NCI-H345 treated with DMSO at 0.1 percent for 48 hours (cell line): ENCODE measurements at regions not wholly inside any gene's neighbourhood (a gene's known extent, or its start where the extent isn't known, plus 50 kb on each side); places are given as distances from the start of the nearest gene placed in this dataset.
"Not testable (repeated sequence)": the region's sequence is repeated elsewhere in the genome, so short reads cannot be mapped to it uniquely, and the experiment has no call there.

Source experiments
- DNase-seq: peaks from one replicate; lab custom pipeline; 2025; ENCODE audit not compliant: unreplicated experiment; lab: John Stamatoyannopoulos, UW

DNA sequence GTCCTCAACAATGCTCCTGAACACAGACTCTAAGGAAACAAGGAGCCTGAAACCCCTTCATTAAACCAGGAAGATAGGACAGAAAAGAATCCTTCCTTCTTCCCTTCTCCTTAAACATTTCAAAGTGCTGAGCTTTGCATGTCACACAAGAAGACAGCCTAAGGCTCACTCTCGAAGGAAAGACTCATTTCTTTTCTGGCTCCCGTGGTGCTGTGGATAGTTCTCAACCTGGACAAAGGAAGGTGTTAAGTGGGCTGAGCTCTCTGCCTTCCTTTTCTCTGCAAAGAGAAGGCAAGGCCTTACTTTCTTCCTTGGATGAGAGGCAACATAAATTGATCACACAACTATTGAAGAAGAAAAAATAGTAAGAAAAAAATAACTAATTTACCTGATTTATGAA is 452.4 kb upstream of the DDI1 start:
- no peak for DNase-seq

GRCh38 chr11:103584720-103585119 is 451.7 kb upstream of the DDI1 start:
- DNase-seq, result no peak

DNA sequence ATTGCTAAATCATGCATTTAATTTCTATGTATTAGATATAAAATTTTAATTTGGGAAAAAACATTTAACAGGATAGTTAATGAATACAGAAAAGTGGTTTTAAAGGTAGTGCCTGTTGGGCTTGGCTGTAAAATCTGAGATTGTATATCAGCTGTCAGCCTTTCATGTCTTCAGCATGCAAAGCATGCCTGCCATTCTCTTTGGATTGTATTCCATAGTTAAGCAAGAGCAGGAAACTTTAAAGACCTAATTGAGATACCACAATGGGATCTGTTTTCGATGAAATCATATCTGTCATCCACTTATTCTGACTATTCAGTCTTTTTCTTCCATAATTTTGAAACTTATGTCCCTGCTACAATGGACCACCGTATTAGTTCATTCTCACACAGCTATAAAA is 451.0 kb upstream of the DDI1 start:
- no peak for DNase-seq

DNA sequence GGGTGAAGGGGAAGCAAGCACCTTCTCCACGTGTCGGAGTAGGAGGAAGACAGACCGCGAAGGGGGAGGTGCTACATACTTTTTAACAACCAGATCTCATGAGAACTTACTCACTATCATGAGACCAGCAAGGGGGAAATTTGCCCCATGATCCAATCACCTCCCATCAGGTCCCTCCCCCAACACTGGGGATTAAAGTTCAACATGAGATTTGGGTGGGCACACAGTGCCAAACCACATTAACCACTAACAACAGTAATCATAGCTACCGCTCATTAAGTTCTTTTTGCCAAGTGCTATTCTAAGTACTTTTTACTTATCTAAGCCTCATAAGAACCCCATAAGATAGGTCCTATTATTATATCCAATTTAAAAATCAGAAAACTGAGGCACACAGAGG is 450.5 kb upstream of the DDI1 start:
- no peak for DNase-seq

GRCh38 chr11:103586756-103587155 is 449.7 kb upstream of the DDI1 start:
- DNase-seq, result no peak

GRCh38 chr11:103587901-103588788 is 448.3 kb upstream of the DDI1 start:
- peak; percentile 15 for DNase-seq

DNA sequence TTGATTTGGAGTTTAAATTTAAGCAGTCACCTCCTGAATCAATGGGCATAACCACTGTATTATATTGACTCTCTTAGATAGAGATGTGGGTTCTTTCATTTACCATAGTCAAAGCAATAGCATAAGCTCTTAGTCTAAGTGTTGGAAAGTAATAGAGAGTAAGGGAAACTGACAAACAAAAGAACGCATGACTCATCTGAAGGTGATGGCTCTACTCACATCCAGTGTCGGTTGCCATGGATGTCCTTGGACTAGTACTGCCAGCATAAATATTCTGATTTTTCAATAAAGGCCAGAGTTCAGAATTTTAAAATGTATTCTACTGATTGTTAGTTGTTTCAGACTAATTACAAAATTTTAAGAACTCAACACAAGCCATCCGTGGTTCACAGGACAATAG is 444.9 kb upstream of the DDI1 start:
- no peak for DNase-seq

DNA sequence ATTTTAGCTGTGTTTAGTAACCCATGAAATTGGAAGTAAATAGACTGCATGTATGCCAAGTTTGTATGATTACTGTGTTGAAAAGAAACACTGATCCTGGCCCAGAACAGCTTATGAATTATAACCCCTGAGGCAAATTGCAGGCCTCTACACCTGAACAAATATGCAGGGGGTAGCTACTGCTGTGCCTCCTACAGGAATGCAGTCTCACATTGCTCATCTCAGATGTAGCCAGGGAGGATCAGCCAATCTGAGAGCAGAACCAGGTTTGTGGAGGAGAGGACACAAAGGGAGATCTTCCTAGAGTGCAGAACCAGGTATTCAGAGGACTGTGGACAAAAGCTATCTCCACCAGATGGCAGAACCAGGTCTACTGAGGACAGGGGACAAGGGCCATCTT is 442.2 kb upstream of the DDI1 start:
- DNase-seq, result no peak

GRCh38 chr11:103596315-103596714 is 440.1 kb upstream of the DDI1 start:
- DNase-seq, result no peak

DNA sequence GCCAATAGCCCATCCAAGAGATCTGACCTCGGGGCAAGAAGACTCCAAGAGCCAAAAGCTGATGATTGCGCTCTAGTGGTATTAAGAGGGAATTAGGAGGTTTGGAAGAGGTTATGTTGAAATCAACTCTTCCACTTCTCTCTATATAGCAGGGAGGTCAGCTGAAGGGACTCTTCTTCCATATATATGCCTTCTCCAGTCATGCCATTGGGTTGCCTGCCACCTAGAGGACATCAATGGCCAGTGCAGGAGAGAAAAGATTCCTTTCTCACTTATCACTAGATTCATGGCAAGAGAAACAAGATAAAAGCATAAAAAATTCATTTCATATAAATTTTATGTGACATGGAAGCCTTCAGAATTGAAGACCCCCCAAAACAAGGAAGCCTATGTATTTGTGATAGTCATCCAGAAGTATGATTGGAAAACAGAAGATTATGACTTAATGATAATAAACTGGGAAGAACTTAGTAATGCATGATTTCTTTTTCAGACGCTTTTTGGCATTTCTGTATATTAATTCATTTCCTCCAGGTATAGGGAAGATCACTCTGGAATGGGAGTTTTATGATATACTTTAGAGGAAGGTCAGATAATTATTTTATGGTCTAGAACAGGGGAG is 435.1 kb upstream of the DDI1 start:
- peak; percentile 33 for DNase-seq

- no peak for DNase-seq
Observed at GRCh38 chr11:103602840-103603239, 433.6 kb upstream of the DDI1 start.

GRCh38 chr11:103604310-103604709 is 432.1 kb upstream of the DDI1 start:
- no peak for DNase-seq

GRCh38 chr11:103608566-103608965 is 427.9 kb upstream of the DDI1 start:
- DNase-seq, result no peak

DNA sequence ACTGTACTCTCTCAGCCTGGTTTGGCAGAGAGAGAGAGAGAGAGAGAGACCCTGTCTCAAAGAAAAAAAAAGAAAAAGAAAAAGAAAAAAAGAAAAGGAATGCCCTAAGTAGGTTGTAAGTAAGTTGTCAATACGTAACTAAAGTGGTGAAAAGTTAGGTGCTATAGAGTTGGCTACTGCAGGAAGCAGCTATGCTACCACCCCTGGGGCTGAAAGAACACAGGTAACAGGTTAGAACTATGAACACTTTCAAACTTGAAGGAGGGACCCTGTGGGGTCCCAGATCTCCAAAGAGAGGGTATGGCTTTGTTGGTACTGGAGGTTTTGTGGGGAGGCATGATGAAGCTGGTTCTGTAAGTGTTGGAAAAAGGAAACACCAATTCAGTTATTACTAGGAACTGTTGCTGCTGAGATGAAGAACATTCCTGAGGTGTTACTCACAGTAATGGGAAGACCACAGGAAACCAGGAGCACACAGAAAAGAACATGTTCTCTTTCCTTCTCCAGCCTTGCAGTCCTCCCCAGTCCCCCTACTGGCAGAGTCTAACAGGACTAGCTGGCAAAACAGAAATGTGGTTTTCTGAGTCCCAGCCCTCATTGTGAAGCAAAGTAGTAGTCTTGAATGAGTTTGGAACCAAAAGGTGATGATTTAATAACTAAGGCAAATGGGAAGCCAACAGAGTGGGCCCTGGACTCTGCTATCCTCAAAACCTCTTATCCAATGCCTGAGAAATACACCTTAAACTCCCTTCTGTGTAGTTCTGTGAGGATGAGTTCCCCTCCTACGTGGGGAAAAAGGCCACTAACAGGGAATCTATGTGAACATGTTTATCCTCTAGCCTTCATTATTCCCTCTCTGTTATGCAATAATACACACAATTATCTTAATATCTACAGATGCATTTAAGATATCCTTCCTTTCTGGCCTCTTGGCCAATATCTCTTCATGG is 427.0 kb upstream of the DDI1 start:
- DNase-seq, result no peak

- no peak for DNase-seq
Observed at GRCh38 chr11:103610435-103610834, 426.0 kb upstream of the DDI1 start.

DNA sequence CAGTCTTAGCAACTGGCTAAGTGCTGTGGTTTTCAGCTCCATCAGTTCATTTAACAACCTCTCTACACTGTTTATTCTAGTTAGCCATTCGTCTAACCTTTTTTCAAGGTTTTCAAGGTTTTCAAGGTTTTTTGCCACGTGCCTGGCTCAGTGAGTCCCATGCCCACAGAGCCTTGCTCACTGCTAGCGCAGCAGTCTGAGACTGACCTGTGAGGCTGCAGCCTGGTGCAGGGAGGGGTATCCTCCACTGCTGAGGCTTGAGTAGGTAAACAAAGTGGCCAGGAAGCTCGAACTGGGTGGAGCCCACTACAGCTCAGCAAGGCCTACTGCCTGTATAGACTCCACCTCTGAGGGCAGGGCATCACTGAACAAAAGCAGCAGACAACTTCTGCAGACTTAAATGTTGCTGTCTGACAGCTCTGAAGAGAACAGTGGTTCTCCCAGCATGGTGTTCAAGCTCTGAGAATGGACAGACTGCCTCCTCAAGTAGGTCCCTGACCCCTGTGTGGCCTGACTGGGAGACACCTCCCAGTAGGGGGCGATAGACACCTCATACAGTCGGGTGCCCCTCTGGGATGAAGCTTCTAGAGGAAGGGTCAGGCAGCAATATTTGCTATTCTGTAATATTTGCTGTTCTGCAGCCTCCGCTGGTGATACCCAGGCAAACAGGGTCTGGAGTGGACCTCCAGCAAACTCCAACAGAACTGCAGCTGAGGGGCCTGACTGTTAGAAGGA is 424.7 kb upstream of the DDI1 start:
- not testable (repeated sequence) for DNase-seq

- DNase-seq, result not testable (repeated sequence)
Observed at GRCh38 chr11:103612451-103612850, 424.0 kb upstream of the DDI1 start.

DNA sequence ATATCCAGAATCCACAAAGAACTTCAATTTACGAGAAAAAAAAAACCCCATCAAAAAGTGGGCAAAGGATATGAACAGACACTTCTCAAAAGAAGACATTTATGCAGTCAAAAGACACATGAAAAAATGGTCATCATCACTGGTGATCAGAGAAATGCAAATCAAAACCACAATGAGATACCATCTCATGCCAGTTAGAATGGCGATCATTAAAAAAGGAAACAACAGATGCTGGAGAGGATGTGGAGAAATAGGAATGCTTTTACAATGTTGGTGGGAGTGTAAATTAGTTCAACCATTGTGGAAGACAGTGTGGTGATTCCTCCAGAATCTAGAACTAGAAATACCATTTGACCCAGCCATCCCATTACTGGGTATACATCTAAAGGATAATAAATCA is 419.9 kb upstream of the DDI1 start:
- not testable (repeated sequence) for DNase-seq

DNA sequence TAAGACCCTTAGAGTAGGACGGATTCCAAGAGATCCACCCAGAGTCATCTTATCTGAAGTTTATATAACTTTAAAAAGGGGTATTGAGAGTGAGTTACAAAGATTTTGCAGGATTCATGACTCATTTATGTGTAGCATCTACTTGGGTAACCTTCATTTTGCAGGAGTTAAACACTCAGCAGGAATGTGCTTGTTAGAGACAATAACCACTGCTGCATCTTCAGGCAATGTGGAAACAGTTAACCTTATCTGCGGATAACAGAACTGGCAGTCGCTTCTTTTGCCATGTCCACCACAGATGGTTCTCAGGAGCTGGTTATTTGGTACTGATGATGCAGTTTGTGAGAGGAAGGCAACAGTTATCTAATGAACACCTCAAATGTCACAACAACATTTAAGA is 417.9 kb upstream of the DDI1 start:
- DNase-seq, result no peak

DNA sequence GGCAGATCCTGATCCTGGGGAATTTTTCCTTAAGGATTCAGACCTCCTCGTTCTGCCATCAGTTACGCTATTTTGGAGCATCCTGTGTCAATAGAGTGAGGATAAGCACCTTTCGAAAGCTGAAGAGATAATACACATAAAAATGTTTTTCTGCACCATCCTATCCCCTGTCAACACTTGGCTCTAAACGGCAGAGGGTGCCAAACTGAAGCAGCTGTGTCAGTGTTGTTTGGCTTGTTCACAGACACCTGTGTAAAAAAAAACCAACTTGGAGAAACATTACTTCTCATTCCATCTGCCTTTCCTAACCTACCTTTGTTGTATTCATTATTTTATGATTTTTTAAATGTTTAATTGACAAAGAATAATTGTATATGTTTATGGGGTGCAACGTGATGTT is 417.0 kb upstream of the DDI1 start:
- DNase-seq, result peak; percentile 23

DNA sequence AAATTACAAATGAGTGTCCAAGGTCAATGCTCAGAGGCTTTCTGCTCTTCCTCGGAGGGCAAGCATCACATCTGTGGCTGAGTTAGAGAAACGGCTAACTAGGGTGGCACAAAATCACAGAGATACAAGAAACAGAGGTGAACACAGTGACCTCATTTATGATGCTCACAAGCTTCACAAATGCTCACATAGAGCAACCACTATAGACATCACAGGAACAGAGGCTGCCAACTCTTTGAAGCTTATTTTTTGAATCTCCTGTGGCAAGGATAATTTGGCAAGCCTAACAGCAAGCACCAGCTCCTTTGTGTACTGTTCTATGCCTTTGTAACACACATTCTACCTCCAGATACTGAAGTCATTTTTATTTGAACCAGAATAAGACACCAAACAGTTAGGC is 416.5 kb upstream of the DDI1 start:
- no peak for DNase-seq
